ENCODE measurements at regions not wholly inside any gene's neighbourhood (a gene's known extent, or its start where the extent isn't known, plus 50 kb on each side); places are given as distances from the start of the nearest gene placed in this dataset.
"Not testable (repeated sequence)": the region's sequence is repeated elsewhere in the genome, so short reads cannot be mapped to it uniquely, and the experiment has no call there.

- TF ChIP-seq POLR2AphosphoS5 (IDR thresholded peaks at IDR 0.05; ENCODE audit: low read depth, low read length); HDAC6 (IDR thresholded peaks at IDR 0.05; ENCODE audit: low read depth, low read length); NRF1 (IDR thresholded peaks at IDR 0.05; ENCODE audit: low read depth, low read length); CHD2 (IDR thresholded peaks at IDR 0.05; ENCODE audit: low read length); TAF1 (IDR thresholded peaks at IDR 0.05; ENCODE audit: low read depth, low read length); POLR2A (IDR thresholded peaks at IDR 0.05; ENCODE audit: control extremely low read depth in 1 of 2, low read depth in 2 of 2, low read length in 2 of 2); USF2 (IDR thresholded peaks at IDR 0.05; ENCODE audit: low read length); CTCF (IDR thresholded peaks at IDR 0.05; ENCODE audit: control extremely low read depth in 1 of 3, insufficient read depth in 1 of 3, low read depth in 1 of 3, low read length in 3 of 3): not testable (repeated sequence)
These were observed 59.5 kb upstream of the RPRM start for GRCh38 chr2:153538102-153538501.
